ENCODE measurements at regions not wholly inside any gene's neighbourhood (a gene's known extent, or its start where the extent isn't known, plus 50 kb on each side); places are given as distances from the start of the nearest gene placed in this dataset.

DNA sequence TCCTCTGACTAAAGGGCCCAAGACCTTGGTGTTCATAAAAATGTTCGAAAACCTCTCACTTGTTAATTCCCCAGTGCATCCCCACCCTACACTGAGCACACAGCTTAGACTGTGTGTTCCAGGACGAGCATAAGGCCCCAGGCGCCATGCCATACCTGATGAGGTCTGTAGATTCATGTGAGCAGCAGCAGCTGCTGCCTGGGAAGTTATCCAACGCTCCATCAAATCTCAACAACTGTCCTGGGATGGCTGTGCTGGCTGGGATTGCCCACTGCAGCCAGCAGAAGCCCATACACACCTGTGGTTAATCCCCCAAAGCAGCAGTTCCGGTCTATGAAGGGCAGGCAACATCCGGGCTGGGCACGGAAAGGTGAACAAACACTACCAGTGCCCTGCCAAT is 391.2 kb downstream of the IL20RB start:
- TF ChIP-seq, protein P1, sequence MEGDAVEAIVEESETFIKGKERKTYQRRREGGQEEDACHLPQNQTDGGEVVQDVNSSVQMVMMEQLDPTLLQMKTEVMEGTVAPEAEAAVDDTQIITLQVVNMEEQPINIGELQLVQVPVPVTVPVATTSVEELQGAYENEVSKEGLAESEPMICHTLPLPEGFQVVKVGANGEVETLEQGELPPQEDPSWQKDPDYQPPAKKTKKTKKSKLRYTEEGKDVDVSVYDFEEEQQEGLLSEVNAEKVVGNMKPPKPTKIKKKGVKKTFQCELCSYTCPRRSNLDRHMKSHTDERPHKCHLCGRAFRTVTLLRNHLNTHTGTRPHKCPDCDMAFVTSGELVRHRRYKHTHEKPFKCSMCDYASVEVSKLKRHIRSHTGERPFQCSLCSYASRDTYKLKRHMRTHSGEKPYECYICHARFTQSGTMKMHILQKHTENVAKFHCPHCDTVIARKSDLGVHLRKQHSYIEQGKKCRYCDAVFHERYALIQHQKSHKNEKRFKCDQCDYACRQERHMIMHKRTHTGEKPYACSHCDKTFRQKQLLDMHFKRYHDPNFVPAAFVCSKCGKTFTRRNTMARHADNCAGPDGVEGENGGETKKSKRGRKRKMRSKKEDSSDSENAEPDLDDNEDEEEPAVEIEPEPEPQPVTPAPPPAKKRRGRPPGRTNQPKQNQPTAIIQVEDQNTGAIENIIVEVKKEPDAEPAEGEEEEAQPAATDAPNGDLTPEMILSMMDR (IDR thresholded peaks at IDR 0.05) = no peak
- TF ChIP-seq POLR2A (IDR thresholded peaks at IDR 0.05) = no peak
